H1 (cell line): ENCODE measurements at regions not wholly inside any gene's neighbourhood (a gene's known extent, or its start where the extent isn't known, plus 50 kb on each side); places are given as distances from the start of the nearest gene placed in this dataset.

Source experiments
- CTCF ChIA-PET: fragments of 300-600 bp; sonication (Branson Sonifier 250); formaldehyde crosslinking; loops from one replicate; lab custom pipeline; 2021; ENCODE audit not compliant: partially characterized antibody; lab: Charles Lee
- POLR2A ChIA-PET: fragments of 300-600 bp; sonication (Branson Sonifier 250); formaldehyde crosslinking; loops from one replicate; lab custom pipeline; 2021; ENCODE audit warnings: inconsistent platforms; ENCODE audit not compliant: partially characterized antibody; lab: Charles Lee
- DNase-seq, 2 experiments: peaks; one replicate each; pipeline versions ENCODE4 v3.0.0 to v3.0.0-alpha.2; 2010 to 2022; ENCODE audit warnings: low spot score in 2 of 2, low read depth in 1 of 2, mixed read lengths in 1 of 2
- FAIRE-seq: peaks from 2 replicates; lab custom pipeline; 2011; peaks lifted over from hg19 to GRCh38; lab: Jason Lieb, UNC
- H2AFZ ChIP-seq: 2 replicates; pipeline ENCODE4 v1.8.1; 2012; ENCODE audit warnings: low read length, inconsistent platforms
- H2AK5ac ChIP-seq: 2 replicates; pipeline ENCODE4 v1.6.1; 2013; ENCODE audit warnings: low read depth, low read length
- H2BK120ac ChIP-seq: replicated peaks from 2 replicates; pipeline ENCODE3; 2013; ENCODE audit warnings: low read depth, low read length, inconsistent platforms
- H2BK12ac ChIP-seq: 2 replicates; pipeline ENCODE4 v1.6.1; 2013; ENCODE audit warnings: low read depth, low read length
- H2BK15ac ChIP-seq: 2 replicates; pipeline ENCODE4 v1.6.1; 2013; ENCODE audit warnings: low read length
- H2BK20ac ChIP-seq: 2 replicates; pipeline ENCODE4 v1.6.1; 2013; ENCODE audit warnings: low read length
- H2BK5ac ChIP-seq: 2 replicates; pipeline ENCODE4 v1.6.1; 2013; ENCODE audit warnings: low read depth, low read length
- H3K14ac ChIP-seq: 2 replicates; pipeline ENCODE4 v1.6.1; 2013; ENCODE audit warnings: inconsistent platforms; ENCODE audit not compliant: insufficient read length
- H3K18ac ChIP-seq: 2 replicates; pipeline ENCODE4 v1.6.1; 2013; ENCODE audit warnings: low read length; ENCODE audit errors: extremely low read depth
- H3K23ac ChIP-seq: 2 replicates; pipeline ENCODE4 v1.6.1; 2013; ENCODE audit warnings: inconsistent platforms; ENCODE audit not compliant: insufficient read length
- H3K23me2 ChIP-seq: 2 replicates; pipeline ENCODE4 v1.6.1; 2013; ENCODE audit warnings: low read depth, low read length
- H3K27ac ChIP-seq: 2 replicates; pipeline ENCODE4 v1.6.1; 2011; ENCODE audit warnings: low read depth, low read length, inconsistent platforms
- H3K27me3 ChIP-seq, 4 experiments: replicated peaks in 1 of 4; 1 replicate in 1 of 4; 2 replicates in 3 of 4; pipeline versions ENCODE4 v1.6.1 to v1.8.1; 2011 to 2013; ENCODE audit warnings: low read length in 3 of 4, mild to moderate bottlenecking in 3 of 4, inconsistent platforms in 2 of 4, mixed read lengths in 2 of 4, moderate library complexity in 1 of 4; ENCODE audit not compliant: control insufficient read depth in 3 of 4, insufficient read depth in 3 of 4; ENCODE audit errors: extremely low read depth in 1 of 4
- H3K36me3 ChIP-seq, 4 experiments: 2 replicates each; pipeline versions ENCODE4 v1.6.1 to v1.8.1; 2011 to 2013; ENCODE audit warnings: mild to moderate bottlenecking in 4 of 4, low read length in 3 of 4, moderate library complexity in 2 of 4, control low read depth in 1 of 4, inconsistent platforms in 1 of 4; ENCODE audit not compliant: insufficient read depth in 4 of 4, control insufficient read depth in 2 of 4
- H3K4ac ChIP-seq: replicated peaks from 2 replicates; pipeline ENCODE3; 2013; ENCODE audit warnings: low read length, low read depth, mixed read lengths, inconsistent platforms; ENCODE audit not compliant: insufficient read length
- H3K4me1 ChIP-seq, 4 experiments: replicated peaks in 1 of 4; 1 replicate in 1 of 4; 2 replicates in 3 of 4; pipeline versions ENCODE4 v1.6.1 to v1.8.1; 2011 to 2013; ENCODE audit warnings: low read length in 3 of 4, inconsistent platforms in 2 of 4, mixed read lengths in 1 of 4; ENCODE audit not compliant: insufficient read depth in 4 of 4, control insufficient read depth in 3 of 4
- H3K4me2 ChIP-seq, 2 experiments: 2 replicates each; pipeline versions ENCODE4 v1.6.1 to v1.8.1; 2011 to 2013; ENCODE audit warnings: low read depth in 2 of 2, low read length in 2 of 2, control low read depth in 1 of 2, inconsistent platforms in 1 of 2, mild to moderate bottlenecking in 1 of 2; ENCODE audit not compliant: insufficient read depth in 1 of 2
- H3K4me3 ChIP-seq, 4 experiments: fragments of 200-600, 300-600 bp in 1 of 4; sonication (generic), shearing (Covaris generic), sonication (Bioruptor Twin) in 1 of 4; 2 replicates each; pipeline versions ENCODE4 v1.5.1 to v1.8.1; 2011 to 2016; ENCODE audit warnings: low read length in 4 of 4, low read depth in 3 of 4, control low read depth in 2 of 4, inconsistent platforms in 2 of 4, mild to moderate bottlenecking in 2 of 4, mixed read lengths in 1 of 4, moderate library complexity in 1 of 4; ENCODE audit not compliant: insufficient read depth in 2 of 4; ENCODE audit errors: extremely low read depth in 1 of 4
- H3K56ac ChIP-seq: replicated peaks from 2 replicates; pipeline ENCODE3; 2013; ENCODE audit warnings: low read depth, mild to moderate bottlenecking, mixed read lengths, low read length, inconsistent platforms; ENCODE audit not compliant: insufficient read length
- H3K79me1 ChIP-seq: 2 replicates; pipeline ENCODE4 v1.6.1; 2013; ENCODE audit warnings: low read depth, low read length, control low read depth
- H3K79me2 ChIP-seq, 2 experiments: 2 replicates each; pipeline versions ENCODE4 v1.6.1 to v1.8.1; 2012 to 2013; ENCODE audit warnings: low read length in 2 of 2, mild to moderate bottlenecking in 2 of 2, inconsistent platforms in 1 of 2; ENCODE audit not compliant: insufficient read depth in 2 of 2, control insufficient read depth in 1 of 2
- H3K9ac ChIP-seq, 4 experiments: replicated peaks in 1 of 4; 1 replicate in 1 of 4; 2 replicates in 3 of 4; pipeline versions ENCODE4 v1.6.1 to v1.8.1; 2011 to 2013; ENCODE audit warnings: low read depth in 3 of 4, low read length in 3 of 4, control low read depth in 2 of 4, mild to moderate bottlenecking in 2 of 4, moderate library complexity in 2 of 4, inconsistent platforms in 1 of 4; ENCODE audit errors: extremely low read depth in 1 of 4
- H3K9me3 ChIP-seq, 2 experiments: 2 replicates each; pipeline versions ENCODE4 v1.6.1 to v1.8.1; 2012 to 2013; ENCODE audit warnings: mild to moderate bottlenecking in 2 of 2, moderate library complexity in 2 of 2, control low read depth in 1 of 2, inconsistent platforms in 1 of 2, low read depth in 1 of 2, low read length in 1 of 2, mixed read lengths in 1 of 2; ENCODE audit not compliant: insufficient read depth in 2 of 2
- H4K20me1 ChIP-seq, 2 experiments: replicated peaks in 1 of 2; 2 replicates each; pipeline versions ENCODE3 to v1.8.1; 2011 to 2013; ENCODE audit warnings: inconsistent platforms in 2 of 2, low read length in 2 of 2, mild to moderate bottlenecking in 1 of 2; ENCODE audit not compliant: insufficient read depth in 2 of 2, control insufficient read depth in 1 of 2
- H4K5ac ChIP-seq: 2 replicates; pipeline ENCODE4 v1.6.1; 2013; ENCODE audit warnings: low read length, low read depth, mixed read lengths, inconsistent platforms; ENCODE audit not compliant: insufficient read length
- H4K8ac ChIP-seq: 2 replicates; pipeline ENCODE4 v1.8.0; 2013; ENCODE audit warnings: mild to moderate bottlenecking, moderate library complexity, low read length, inconsistent platforms; ENCODE audit not compliant: insufficient read depth; ENCODE audit errors: extremely low read depth
- H4K91ac ChIP-seq: replicated peaks from 2 replicates; pipeline ENCODE3; 2013; ENCODE audit warnings: low read length, mixed read lengths, inconsistent platforms; ENCODE audit not compliant: insufficient read length
- ASH2L ChIP-seq: fragments of 200-600, 300-600 bp; sonication (generic); IDR thresholded peaks from one replicate; pipeline ENCODE4 v1.7.1; 2017; ENCODE audit warnings: low read length
- BCL11A ChIP-seq, 2 experiments: IDR thresholded peaks; one replicate each; pipeline ENCODE4 v1.6.1; 2011; ENCODE audit warnings: low read depth in 2 of 2, low read length in 2 of 2, mild to moderate bottlenecking in 2 of 2
- CBX8 ChIP-seq: fragments of 300-800, 300-1000 bp; sonication (generic); IDR thresholded peaks from 2 replicates; pipeline ENCODE4 v1.7.1; 2016; ENCODE audit warnings: low read depth, low read length, borderline replicate concordance
- CHD1 ChIP-seq: IDR thresholded peaks from 2 replicates; pipeline ENCODE4 v1.6.1; 2012; ENCODE audit warnings: low read depth, low read length, improper control_type of control experiment
- EGR1 ChIP-seq: IDR thresholded peaks from 2 replicates; pipeline ENCODE4 v1.6.1; 2011; ENCODE audit warnings: low read depth, low read length, borderline replicate concordance
- EP300 ChIP-seq, 2 experiments: IDR thresholded peaks; 1 replicate in 1 of 2; 2 replicates in 1 of 2; pipeline ENCODE4 v1.6.1; 2011 to 2012; ENCODE audit warnings: low read depth in 2 of 2, low read length in 2 of 2, mild to moderate bottlenecking in 2 of 2, borderline replicate concordance in 1 of 2, inconsistent platforms in 1 of 2, moderate library complexity in 1 of 2
- GTF2F1 ChIP-seq: IDR thresholded peaks from 2 replicates; pipeline ENCODE4 v1.6.1; 2012; ENCODE audit warnings: low read depth, low read length, improper control_type of control experiment, borderline replicate concordance
- HDAC6 ChIP-seq: IDR thresholded peaks from one replicate; pipeline ENCODE4 v1.7.1; 2012; ENCODE audit warnings: low read depth, mild to moderate bottlenecking, inconsistent platforms, low read length, moderate library complexity
- JUND ChIP-seq: IDR thresholded peaks from 2 replicates; pipeline ENCODE4 v1.6.1; 2011; ENCODE audit warnings: mild to moderate bottlenecking, improper control_type of control experiment, low read length
- KDM4A ChIP-seq: IDR thresholded peaks from one replicate; pipeline ENCODE4 v1.7.1; 2012; ENCODE audit warnings: low read depth, mild to moderate bottlenecking, moderate library complexity, low read length, inconsistent platforms; ENCODE audit not compliant: severe bottlenecking
- NRF1 ChIP-seq: IDR thresholded peaks from 2 replicates; pipeline ENCODE4 v1.6.1; 2011; ENCODE audit warnings: mild to moderate bottlenecking, low read depth, low read length, improper control_type of control experiment
- POLR2AphosphoS5 ChIP-seq: IDR thresholded peaks from 2 replicates; pipeline ENCODE4 v1.6.1; 2011; ENCODE audit warnings: low read depth, low read length
- POU5F1 ChIP-seq: IDR thresholded peaks from 2 replicates; pipeline ENCODE4 v1.6.1; 2011; ENCODE audit warnings: low read depth, mild to moderate bottlenecking, low read length, moderate library complexity
- RBBP5 ChIP-seq: IDR thresholded peaks from 2 replicates; pipeline ENCODE4 v1.7.1; 2012; ENCODE audit warnings: low read depth, mild to moderate bottlenecking, inconsistent platforms, low read length, moderate library complexity, borderline replicate concordance
- RXRA ChIP-seq: IDR thresholded peaks from 2 replicates; pipeline ENCODE4 v1.6.1; 2011; ENCODE audit warnings: low read depth, mild to moderate bottlenecking, low read length, moderate library complexity; ENCODE audit not compliant: insufficient read depth
- SP2 ChIP-seq: IDR thresholded peaks from 2 replicates; pipeline ENCODE4 v1.6.1; 2012; ENCODE audit warnings: mild to moderate bottlenecking, low read length, inconsistent platforms
- SUZ12 ChIP-seq: fragments of 200-600 bp; sonication (generic); IDR thresholded peaks from 2 replicates; pipeline ENCODE4 v1.6.1; 2012; ENCODE audit warnings: mild to moderate bottlenecking, inconsistent platforms, low read length, moderate library complexity, mixed read lengths
- YY1 ChIP-seq: IDR thresholded peaks from 2 replicates; pipeline ENCODE4 v1.6.1; 2011; ENCODE audit warnings: low read depth, mild to moderate bottlenecking, low read length

DNA sequence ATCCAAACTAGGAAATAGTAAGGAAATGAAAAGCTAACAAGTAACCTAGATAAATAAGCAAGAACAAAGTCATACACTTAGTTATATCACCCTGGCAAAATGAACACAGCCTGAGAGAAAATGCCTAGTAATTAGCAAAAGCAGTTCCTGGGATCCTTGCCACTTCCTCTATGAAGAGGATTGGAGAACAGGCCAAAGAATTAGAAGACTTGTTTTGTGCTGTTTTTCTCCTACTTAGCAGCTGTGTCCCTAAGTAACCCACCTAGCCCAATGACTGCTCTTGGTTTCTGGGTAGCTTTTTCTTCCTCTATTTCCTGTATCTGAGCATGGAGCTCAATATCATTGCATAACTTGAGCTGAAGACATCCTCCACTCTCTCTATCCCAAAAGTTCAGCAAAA is 713.9 kb downstream of the ETS1 start:
- FAIRE-seq = no peak
- TF ChIP-seq BCL11A (IDR thresholded peaks at IDR 0.05; ENCODE audit: low read depth in 2 of 2, low read length in 2 of 2) (no peak), RXRA (no peak), NRF1 (no peak), POU5F1 (no peak), SUZ12 (no peak), KDM4A (no peak), EGR1 (no peak), CHD1 (no peak), HDAC6 (no peak), ASH2L (no peak), EP300 (IDR thresholded peaks at IDR 0.05; ENCODE audit: borderline replicate concordance in 1 of 2, low read depth in 2 of 2, low read length in 2 of 2) (no peak), POLR2AphosphoS5 (no peak), YY1 (no peak), JUND (no peak), RBBP5 (no peak), SP2 (no peak), CBX8 (no peak), GTF2F1 (no peak)

More for the DNA sequence above, 713.9 kb downstream of the ETS1 start:
- no peak overlapping the region for H2BK5ac ChIP-seq
- POLR2A ChIA-PET = no interaction called here
- no peak overlapping the region for H3K18ac ChIP-seq
- H2AFZ ChIP-seq = no peak overlapping the region
- no peak overlapping the region for H3K4me2 ChIP-seq
- H2BK20ac ChIP-seq = no peak overlapping the region
- no peaks in the 10 kb centered on the region for H3K79me2 ChIP-seq
- no peak overlapping the region for H2BK15ac ChIP-seq
- H4K91ac ChIP-seq = no peak overlapping the region
- no peaks in the 10 kb centered on the region for H3K79me1 ChIP-seq
- H3K4me3 ChIP-seq = no peak overlapping the region
- no peaks in the 10 kb centered on the region for H3K36me3 ChIP-seq
- H3K23ac ChIP-seq = no peak overlapping the region
- no peaks in the 10 kb centered on the region for H3K27me3 ChIP-seq
- no peak overlapping the region for H2BK120ac ChIP-seq
- H3K23me2 ChIP-seq = no peaks in the 10 kb centered on the region
- H4K20me1 ChIP-seq = no peaks in the 10 kb centered on the region
- H2BK12ac ChIP-seq = no peak overlapping the region
- no peak overlapping the region for H3K56ac ChIP-seq
- CTCF ChIA-PET = no interaction called here
- no peak overlapping the region for H4K8ac ChIP-seq
- H2AK5ac ChIP-seq = no peak overlapping the region
- no peak overlapping the region for H4K5ac ChIP-seq
- H3K4me1 ChIP-seq = no peaks in the 10 kb centered on the region
- DNase-seq = no peak
- H3K14ac ChIP-seq = no peak overlapping the region
- no peak overlapping the region for H3K27ac ChIP-seq
- no peaks in the 10 kb centered on the region for H3K9me3 ChIP-seq
- H3K4ac ChIP-seq = no peak overlapping the region
- no peak overlapping the region for H3K9ac ChIP-seq
